HG03520 (cell line): ENCODE measurements at regions not wholly inside any gene's neighbourhood (a gene's known extent, or its start where the extent isn't known, plus 50 kb on each side); places are given as distances from the start of the nearest gene placed in this dataset.
"Not testable (repeated sequence)": the region's sequence is repeated elsewhere in the genome, so short reads cannot be mapped to it uniquely, and the experiment has no call there.

Source experiments
- ATAC-seq: cut with Tn5 transposase; IDR thresholded peaks from one replicate; pipeline ENCODE4 v1.9.1; 2021; ENCODE audit warnings: mild to moderate bottlenecking, moderate library complexity; ENCODE audit not compliant: unreplicated experiment

DNA sequence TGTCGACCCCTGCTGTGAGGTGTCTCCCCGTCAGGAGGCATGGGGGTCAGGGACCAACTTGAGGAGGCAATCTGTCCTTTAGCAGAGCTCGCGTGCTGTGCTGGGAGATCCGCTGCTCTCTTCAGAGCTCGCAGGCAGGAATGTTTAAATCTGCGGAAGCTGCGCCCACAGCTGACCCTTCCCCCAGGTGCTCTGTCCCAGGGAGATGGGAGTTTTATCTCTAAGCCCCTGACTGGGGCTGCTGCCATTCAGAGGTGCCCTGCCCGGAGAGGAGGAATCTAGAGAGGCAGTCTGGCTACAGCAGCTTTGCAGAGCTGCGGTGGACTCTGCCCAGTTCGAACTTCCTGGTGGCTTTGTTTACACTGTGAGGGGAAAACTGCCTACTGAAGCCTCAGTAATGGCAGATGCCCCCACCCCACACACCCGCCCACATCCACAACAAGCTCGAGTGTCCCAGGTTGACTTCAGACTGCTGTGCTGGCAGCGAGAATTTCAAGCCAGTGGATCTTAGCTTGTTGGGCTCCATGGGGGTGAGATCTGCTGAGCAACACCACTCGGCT, 133.1 kb downstream of the CENPC start:
- not testable (repeated sequence) for ATAC-seq

DNA sequence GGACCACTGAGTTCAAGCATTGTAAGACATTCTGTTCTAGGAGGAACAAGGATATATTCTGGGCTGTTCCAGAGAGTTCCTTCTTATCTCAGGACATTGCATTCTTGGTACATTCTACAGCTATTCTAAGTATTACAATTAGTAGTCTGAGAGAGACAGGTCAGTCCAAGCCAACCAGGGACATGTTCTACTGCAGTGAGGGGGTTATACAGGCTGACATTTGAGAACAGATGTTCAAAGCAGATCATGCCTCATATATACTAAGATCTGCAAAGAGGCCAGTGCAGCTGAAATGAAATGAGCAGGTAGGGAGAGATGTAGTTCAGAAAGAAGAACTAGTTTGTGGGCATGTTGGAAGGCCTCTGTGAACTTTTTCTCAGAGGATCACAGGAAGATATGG, 142.0 kb downstream of the CENPC start:
- no peak for ATAC-seq

DNA sequence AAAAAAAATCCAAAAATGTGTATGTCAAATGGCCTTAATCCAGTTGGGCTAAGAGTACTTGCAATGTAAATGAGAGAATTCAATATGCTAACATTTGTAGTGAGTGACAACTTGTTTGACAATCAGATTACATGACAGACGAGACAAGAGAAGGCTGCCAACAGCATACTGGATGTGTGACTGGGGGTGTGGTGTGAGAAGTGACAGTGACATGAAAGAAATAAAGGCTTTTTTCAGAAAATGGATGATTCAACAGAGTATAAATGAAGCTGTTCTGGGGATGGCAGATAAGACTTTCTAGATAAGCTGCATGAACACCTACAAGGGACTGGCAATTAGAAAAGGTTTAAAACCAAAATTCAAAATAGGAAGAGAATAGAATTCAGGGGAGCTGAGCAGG, 143.4 kb downstream of the CENPC start:
- ATAC-seq, result no peak

DNA sequence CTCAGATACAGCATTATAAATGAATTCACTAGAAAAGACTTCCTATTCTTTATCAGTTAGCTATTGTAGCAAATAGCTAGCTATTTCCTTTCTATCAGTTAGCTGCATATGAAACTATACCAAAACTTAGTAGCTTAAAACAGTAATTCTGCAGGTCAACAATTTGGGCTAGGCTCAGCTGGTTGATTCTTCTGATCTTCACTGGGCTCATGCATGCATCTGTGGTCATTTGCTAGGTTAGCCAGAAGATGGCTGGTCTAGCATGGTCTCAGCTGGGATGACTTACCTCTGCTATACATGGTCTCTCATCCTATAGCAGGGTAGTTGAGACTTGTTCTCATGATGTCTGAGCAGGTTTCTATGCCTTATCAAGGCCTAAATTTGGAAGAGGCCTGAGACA, 147.4 kb downstream of the CENPC start:
- no peak for ATAC-seq

DNA sequence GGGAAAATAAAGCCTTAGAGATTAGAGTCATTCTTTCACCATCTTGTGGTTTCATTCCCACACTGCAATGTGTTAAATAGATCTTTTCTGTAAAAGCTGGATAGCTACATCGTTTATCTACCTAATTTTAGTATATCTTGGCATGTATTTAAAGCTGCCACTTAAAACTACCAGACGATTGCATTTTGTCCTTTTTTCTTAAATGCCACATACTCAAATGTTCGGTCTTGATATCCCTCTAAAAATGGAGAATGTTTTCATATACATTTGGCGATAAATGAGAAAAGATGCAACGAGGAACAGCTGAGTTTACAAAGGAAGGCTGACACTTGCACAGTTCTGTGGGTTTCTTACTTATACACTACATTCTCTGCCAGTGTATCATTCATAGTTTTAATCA, 148.3 kb downstream of the CENPC start:
- ATAC-seq, result no peak

DNA sequence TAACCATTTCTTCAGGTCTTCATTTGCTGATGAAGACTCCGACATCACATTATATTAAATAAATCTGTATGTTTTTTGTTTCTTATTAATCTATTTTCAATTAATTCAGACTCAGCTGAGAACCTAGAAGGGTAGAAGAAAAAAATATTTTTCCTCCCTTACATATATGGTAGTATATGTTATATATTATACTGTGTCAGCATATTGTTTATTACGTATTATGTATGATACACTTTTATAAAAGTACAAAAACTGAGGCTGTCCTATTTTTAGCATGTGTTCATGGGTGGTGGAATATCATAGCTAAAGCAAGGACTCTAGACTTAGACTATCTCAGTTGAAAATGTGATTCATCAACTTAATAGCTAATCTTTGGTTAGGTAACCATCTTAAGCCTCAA, 149.3 kb downstream of the CENPC start:
- no peak for ATAC-seq

DNA sequence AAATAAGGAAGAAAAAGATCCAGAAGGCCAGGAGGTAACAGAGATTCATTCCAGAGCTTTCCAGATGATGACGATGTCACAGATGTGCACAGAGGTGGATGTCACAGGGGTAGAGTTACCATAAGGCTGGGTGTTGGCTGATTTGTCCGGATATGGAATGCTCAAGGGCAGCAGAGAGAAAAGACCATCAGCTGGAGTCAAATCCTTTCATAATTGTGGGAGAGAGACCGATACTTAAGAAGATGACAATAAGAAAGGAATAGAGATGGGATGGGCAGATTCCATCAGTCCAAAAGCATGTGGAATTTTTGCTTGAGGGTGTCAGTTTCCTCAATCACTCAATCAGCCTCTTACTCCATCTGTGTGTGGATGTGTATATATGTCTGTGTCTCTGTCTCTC, 150.4 kb downstream of the CENPC start:
- no peak for ATAC-seq

DNA sequence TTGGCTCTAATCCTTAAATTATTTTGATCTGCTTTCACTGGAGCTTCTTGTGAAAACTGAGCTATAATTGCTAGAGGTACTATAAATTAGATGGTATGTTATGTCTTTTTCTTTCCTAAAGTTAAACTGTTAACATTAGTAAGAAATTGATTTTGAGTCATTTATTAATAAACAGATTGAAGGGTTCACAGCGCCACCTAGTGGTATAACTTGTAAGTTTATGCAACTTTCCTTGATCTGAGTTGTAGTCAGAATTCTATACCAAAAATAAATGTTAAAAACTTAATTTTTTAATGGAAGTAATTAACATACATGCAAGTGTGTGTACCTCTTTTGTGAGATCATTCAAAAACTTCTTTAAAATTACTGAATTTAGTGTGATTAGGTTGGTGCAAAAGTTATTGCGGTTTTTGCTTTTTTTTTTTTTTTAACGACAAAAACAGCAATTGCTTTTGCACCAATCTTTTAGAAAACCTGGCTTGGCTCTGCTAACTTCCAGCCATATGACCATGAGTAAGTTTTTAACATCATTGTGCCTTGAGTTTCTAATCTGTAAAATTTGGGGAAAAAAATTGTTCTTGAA, 151.5 kb downstream of the CENPC start:
- no peak for ATAC-seq

DNA sequence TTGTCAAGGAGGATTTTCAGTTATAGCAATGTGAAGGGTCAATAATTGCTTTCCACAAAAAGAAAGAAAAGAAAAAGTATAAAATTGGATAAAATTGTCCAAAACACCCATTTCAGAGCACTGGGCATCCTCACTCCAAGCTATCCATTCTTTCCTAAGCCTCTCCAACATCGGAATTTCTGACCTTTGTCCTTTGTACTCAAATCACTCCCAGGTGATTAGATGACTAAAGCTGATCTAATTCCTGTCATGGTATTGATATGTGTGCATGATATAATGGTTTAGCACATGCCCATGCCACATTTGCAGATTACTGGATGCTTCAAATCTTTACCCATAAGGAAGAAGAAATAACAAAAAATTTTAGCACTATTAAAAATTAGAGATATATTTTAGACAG, 152.3 kb downstream of the CENPC start:
- no peak for ATAC-seq

DNA sequence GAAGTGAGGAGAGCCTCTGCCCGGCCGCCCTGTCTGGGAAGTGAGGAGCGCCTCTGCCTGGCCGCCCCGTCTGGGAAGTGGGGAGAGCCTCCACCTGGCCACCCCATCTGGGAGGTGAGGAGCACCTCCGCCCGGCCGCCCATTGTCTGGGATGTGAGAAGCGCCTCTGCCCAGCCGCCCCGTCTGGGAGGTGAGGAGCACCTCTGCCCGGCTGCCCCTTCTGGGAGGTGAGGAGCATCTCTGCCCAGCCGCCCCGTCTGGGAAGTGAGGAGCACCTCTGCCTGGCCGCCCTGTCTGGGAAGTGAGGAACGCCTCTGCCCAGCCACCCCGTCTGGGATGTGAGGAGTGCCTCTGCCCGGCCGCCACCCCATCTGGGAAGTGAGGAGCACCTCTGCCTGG, 163.9 kb downstream of the CENPC start:
- not testable (repeated sequence) for ATAC-seq

DNA sequence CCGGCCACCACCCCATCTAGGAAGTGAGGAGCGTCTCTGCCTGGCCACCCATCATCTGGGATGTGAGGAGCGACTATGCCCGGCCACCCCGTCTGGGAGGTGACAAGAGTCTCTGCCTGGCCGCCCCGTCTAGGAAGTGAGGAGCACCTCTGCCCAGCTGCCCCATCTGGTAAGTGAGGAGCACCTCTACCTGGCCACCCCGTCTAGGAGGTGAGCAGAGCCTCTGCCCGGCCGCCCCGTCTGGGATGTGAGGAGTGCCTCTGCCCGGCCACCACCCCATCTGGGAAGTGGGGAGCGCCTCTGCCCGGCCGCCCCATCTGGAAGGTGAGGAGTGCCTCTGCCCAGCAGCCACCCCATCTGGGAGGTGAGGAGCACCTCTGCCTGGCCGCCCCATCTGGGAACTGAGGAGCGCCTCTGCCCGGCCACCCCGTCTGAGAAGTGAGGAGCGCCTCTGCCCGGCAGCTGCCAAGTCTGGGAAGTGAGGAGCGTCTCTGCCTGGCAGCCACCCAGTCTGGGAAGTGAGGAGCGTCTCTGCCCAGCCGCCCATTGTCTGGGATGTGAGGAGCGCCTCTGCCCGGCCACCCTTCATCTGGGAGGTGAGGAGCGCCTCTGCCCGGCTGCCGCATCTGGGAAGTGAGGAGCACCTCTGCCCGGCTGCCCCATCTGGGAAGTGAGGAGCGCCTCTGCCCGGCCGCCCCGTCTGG, 164.4 kb downstream of the CENPC start:
- not testable (repeated sequence) for ATAC-seq

DNA sequence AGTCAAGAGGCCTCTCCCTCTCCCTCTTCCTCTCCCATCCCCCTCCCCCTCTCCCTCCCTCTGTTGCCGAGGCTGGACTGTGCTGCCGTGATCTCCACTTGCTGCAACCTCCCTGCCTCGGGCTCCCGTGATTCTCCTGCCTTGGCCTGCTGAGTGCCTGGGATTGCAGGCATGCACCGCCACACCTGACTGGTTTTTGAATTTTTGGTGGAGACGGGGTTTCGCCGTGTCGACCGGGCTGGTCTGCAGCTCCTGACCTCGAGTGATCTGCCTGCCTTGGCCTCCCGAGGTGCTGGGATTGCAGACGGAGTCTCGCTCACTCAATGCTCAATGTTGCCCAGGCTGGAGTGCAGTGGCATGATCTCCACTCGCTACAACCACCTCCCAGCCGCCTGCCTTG, 165.1 kb downstream of the CENPC start:
- ATAC-seq, result no peak

DNA sequence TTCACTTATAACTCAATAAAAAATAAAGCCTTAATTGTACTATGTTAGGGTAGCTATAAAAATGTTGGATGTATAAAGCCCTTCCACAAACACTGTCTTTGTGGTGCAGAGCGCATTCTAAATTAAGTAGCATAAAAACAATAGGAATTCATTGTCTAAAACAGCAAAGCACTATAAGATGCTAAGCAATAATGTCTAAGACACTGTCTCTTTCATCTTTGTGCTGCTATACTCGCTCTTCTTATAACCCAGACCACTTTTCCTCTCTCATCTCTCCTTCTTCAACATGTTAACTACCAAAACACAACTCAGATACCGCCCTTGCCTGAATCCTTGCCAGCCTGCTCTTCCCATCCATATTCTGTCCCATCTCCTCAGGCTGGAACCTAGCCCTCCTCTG, 170.0 kb downstream of the CENPC start:
- no peak for ATAC-seq

DNA sequence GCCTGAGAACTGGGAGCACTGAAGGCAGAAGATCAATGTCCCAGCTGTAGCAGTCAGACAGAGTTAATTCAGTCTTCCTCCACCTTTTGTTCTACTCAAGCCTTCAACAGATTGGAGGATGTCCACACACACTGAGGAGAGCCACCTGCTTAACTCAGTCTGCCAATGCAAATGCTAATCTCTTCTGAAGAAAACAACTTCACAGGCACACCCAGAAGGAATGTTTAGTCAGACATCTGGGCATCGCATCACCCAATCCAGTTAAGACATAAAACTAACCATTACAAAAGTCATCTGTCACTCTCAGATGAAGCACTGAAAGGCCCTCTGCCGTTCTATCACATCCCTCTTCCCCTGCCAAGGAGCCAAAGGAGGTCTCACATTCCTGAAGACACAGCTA, 173.7 kb downstream of the CENPC start:
- no peak for ATAC-seq

DNA sequence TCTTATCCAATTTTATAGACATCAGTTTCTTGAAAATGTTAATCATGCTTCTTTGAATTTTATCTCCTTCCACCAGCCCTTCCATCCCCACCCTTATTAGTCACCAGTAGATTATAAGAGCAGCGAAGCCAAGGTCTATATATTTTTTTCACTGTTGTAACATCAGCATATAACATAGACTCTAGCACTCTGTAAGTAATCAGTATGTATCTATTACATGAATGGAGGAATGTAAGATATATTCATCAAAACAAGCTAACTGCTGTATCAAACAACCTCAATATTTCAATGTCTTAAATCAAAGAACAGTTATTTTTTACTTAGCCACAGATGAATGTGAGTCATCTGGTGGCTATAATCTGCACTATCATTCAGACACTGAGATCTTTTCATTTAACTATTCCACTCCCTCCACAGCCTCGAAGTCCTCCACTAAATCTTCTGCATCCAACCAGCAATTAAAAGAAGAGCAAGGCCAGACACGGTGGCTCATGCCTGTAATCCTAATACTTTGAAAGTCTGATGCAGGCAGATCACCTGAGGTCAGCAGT, 178.9 kb downstream of the CENPC start:
- ATAC-seq, result no peak

DNA sequence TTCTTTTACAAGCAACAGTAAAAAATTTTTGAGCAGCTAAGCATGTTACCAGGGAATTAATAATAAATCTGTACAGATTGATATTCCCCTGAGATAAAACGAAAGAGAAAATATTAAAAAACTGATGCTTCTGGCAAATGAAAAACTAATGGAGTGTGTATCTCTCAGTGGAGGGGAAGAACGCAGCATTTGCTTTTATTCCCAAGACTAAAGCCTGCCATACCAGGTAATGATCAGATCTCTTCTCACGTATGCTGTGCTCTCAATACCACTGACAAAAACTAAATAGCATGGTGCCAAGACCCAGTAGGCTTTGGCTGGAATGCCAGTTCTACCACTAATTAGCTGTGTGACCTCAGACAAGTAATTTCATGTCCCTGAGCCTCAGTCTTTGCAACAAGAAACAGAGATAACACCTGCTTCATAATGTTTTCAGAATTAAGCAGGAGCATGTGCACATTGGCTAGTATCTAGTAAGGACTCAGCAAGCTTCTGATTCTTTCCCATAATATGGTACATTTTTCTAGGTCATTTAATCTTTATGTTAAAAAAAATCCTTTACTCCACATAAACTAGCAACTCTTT, 179.6 kb downstream of the CENPC start:
- no peak for ATAC-seq

DNA sequence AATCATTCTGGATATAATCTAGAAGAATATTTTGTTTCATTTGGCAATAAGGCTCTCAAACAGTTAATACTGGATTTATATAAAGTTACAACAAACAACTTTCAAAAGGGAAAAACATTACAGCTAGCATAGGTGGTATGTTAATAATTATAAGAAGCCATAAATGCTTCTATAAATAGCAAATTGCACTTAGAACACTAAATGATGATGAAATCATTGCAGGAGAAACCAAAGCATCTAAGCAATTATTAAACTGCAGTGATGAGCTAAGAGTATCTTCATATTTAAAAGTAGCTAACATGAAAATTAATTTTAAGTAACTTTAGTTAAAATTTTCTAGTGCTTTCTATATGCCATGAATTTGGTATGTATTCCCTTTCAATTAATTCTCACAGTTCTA, 189.5 kb downstream of the CENPC start:
- ATAC-seq, result no peak

DNA sequence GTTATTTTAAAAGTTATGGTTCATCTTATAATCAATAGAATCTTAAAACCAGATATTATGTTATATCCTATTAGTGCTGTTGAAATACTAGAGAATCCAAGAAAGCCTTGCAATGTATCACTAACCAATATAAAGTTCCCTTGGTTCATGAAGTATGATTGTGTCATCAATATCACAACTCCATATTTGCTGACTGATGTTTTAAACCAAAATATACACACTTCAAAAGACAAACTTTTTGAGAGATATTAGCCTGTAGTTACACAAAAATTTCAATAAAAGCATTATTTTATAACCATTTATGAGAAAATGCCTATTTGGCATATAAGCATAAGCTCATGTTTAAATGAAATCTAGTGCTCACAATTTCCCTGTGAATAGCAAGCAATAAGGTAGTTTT, 198.6 kb downstream of the CENPC start:
- no peak for ATAC-seq

DNA sequence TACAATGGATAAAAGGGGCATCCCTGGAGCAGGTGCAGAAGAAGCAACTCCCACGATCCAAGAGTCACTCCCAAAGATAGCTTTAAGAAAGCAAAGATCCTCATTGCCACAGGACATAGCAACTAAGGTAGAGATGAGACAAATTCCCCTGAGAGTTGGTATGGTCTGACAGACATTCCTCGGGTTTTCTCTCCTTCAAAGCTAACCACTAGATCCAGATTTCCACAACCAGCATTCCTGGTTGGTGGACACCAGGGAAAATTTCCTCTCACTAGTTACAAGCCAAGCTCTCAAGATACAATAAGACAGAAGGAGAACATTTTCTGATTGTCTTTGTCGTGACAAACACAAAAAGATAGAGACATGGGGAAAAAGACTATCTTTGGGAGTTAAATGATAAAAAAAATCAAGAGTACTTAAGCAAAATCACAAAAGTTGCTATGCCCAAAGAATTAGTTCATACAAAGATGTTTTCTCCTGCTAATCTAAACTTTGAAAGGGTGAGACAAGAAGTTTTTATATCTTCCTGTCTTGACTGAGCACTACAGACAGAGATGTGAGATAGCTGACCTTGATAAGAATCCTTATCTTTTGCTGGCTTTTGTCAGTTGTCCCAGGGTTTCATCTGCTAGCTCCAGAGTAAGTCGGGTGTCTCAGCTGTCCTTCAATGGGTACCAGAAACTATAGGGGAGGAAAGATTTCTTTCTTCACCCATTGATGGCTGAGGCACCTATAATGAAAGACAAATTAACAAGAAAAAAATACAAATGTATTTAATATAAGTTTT, 200.5 kb downstream of the CENPC start:
- ATAC-seq, result no peak

DNA sequence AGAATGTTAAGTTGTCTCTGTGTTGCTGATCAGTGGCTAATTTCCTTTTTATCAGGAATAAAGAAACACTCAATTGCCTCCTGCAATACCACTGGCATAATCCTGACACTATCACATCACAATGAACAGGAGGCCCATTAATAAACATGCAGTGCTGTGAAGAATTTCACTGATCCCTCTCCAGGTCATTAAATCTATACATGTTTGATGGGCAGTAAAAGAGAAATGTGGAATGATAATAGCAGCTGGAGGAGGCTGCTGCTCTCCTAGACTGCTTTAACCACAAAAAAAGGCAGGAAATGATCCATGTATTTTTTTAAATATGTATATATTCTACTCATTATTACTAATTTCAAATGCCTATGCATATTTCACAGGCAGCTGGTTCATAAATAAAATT, 202.1 kb downstream of the CENPC start:
- ATAC-seq, result no peak

DNA sequence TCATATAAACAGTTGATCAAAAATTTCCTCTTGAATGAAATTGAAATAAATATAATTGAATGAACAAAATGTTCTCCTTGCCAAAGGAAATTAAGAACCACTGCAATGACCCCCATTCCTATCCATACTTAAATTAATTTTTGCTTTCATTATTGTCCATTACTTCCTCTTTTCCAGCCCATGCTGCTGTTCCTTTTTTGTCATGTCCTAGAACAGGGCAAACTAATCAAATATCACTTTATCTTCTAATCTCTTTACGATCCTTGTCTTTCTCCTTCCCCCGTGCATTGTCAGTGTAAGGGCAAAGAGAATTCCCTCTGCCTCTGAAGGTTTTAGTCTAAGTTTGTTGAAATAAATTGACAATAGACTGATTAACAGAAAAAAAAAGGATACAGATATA, 203.0 kb downstream of the CENPC start:
- ATAC-seq, result no peak
